H1 (cell line): ENCODE measurements at regions not wholly inside any gene's neighbourhood (a gene's known extent, or its start where the extent isn't known, plus 50 kb on each side); places are given as distances from the start of the nearest gene placed in this dataset.

Source experiments
- SAP30 ChIP-seq: fragments of 300-600 bp; sonication (generic); IDR thresholded peaks from 2 replicates; pipeline ENCODE4 v1.7.1; 2012; ENCODE audit warnings: low read length, moderate library complexity, mild to moderate bottlenecking, inconsistent platforms; ENCODE audit not compliant: insufficient read depth, insufficient replicate concordance
- YY1 ChIP-seq: IDR thresholded peaks from 2 replicates; pipeline ENCODE4 v1.6.1; 2011; ENCODE audit warnings: low read depth, mild to moderate bottlenecking, low read length

- no peak for TF ChIP-seq SAP30
- TF ChIP-seq YY1, result no peak
- TF ChIP-seq, all 59 proteins: peak for 0
These were observed 335.5 kb upstream of the CHORDC1 start (continued) for GRCh38 chr11:90558328-90558865.
